Endothelial cell of umbilical vein (primary cell): ENCODE measurements at regions not wholly inside any gene's neighbourhood (a gene's known extent, or its start where the extent isn't known, plus 50 kb on each side); places are given as distances from the start of the nearest gene placed in this dataset.
A peak's percentile ranks its signal among the peaks of the same experiment; 100 is the strongest.

ENCODE experiments used
- BruUV-seq: library from RNA; stranded (reverse); fragments of 400-500 nt; replicated peaks from 2 replicates; lab custom pipeline; 2021; lab: Mats Ljungman, UMichigan
- CTCF ChIA-PET: fragments of 300-600, 350-600 bp; sonication (Branson Sonifier 250); formaldehyde crosslinking; loops from one replicate; lab custom pipeline; 2021; ENCODE audit warnings: antibody characterized with exemption, inconsistent platforms; lab: Charles Lee
- POLR2A ChIA-PET: fragments of 300-600, 350-600 bp; sonication (Branson Sonifier 250); formaldehyde crosslinking; loops from one replicate; lab custom pipeline; 2021; ENCODE audit warnings: antibody characterized with exemption, inconsistent platforms; lab: Charles Lee
- DNase-seq: peaks from one replicate; pipeline ENCODE4 v3.0.0-alpha.2; 2011; ENCODE audit warnings: low read depth, low spot score
- FAIRE-seq: peaks from 2 replicates; lab custom pipeline; 2011; peaks lifted over from hg19 to GRCh38; lab: Jason Lieb, UNC
- H2AFZ ChIP-seq: 2 replicates; pipeline ENCODE4 v1.6.0; 2012; ENCODE audit warnings: low read depth, low read length, control low read depth, inconsistent platforms
- H3K27ac ChIP-seq: 2 replicates; pipeline ENCODE4 v1.5.1; 2011; ENCODE audit warnings: low read depth, mild to moderate bottlenecking, control low read depth, low read length, moderate library complexity; ENCODE audit not compliant: insufficient read depth
- H3K27me3 ChIP-seq, 2 experiments: 2 replicates each; pipeline versions ENCODE4 v1.6.0 to v1.6.1; 2011; ENCODE audit warnings: low read length in 2 of 2, mixed read lengths in 1 of 2; ENCODE audit not compliant: control insufficient read depth in 2 of 2, insufficient read depth in 2 of 2
- H3K36me3 ChIP-seq, 2 experiments: 2 replicates in 1 of 2; 3 replicates in 1 of 2; pipeline ENCODE4 v1.5.1; 2011; ENCODE audit warnings: low read length in 2 of 2, mild to moderate bottlenecking in 1 of 2, moderate library complexity in 1 of 2; ENCODE audit not compliant: control insufficient read depth in 2 of 2, insufficient read depth in 2 of 2; ENCODE audit errors: extremely low read depth in 1 of 2
- H3K4me1 ChIP-seq: 3 replicates; pipeline ENCODE4 v1.5.1; 2011; ENCODE audit warnings: mild to moderate bottlenecking, low read length; ENCODE audit not compliant: control insufficient read depth, insufficient read depth; ENCODE audit errors: extremely low read depth
- H3K4me2 ChIP-seq: 2 replicates; pipeline ENCODE4 v1.6.1; 2011; ENCODE audit warnings: low read length, control low read depth, mixed read lengths; ENCODE audit not compliant: insufficient read depth
- H3K4me3 ChIP-seq, 3 experiments: fragments of 200-600 bp in 1 of 3; sonication (generic), shearing (Covaris generic) in 1 of 3; replicated peaks in 1 of 3; 2 replicates each; pipeline ENCODE4 v1.5.1; 2011 to 2016; ENCODE audit warnings: control low read depth in 3 of 3, low read length in 3 of 3, mild to moderate bottlenecking in 2 of 3, inconsistent platforms in 1 of 3, low read depth in 1 of 3, moderate library complexity in 1 of 3; ENCODE audit not compliant: insufficient read depth in 1 of 3
- H3K79me2 ChIP-seq: 2 replicates; pipeline ENCODE4 v1.6.0; 2012; ENCODE audit warnings: low read length, inconsistent platforms; ENCODE audit not compliant: control insufficient read depth, insufficient read depth
- H3K9ac ChIP-seq: replicated peaks from 2 replicates; pipeline ENCODE3; 2011; ENCODE audit warnings: low read length, control low read depth; ENCODE audit not compliant: insufficient read depth; ENCODE audit errors: extremely low read depth
- H3K9me1 ChIP-seq: replicated peaks from 3 replicates; pipeline ENCODE4 v1.6.0; 2011; ENCODE audit warnings: mild to moderate bottlenecking, low read length; ENCODE audit not compliant: control insufficient read depth, insufficient read depth; ENCODE audit errors: extremely low read depth
- H3K9me3 ChIP-seq: replicated peaks from 2 replicates; pipeline ENCODE4 v1.5.1; 2012; ENCODE audit warnings: low read length, inconsistent platforms; ENCODE audit not compliant: control insufficient read depth, insufficient read depth
- H4K20me1 ChIP-seq: replicated peaks from 2 replicates; pipeline ENCODE3; 2011; ENCODE audit warnings: mild to moderate bottlenecking, low read length; ENCODE audit not compliant: control insufficient read depth, insufficient read depth; ENCODE audit errors: extremely low read depth
- CTCF ChIP-seq, 2 donors: IDR thresholded peaks; 1 replicate in 1 of 2; 2 replicates in 1 of 2; pipeline ENCODE4 v1.5.1; 2011; ENCODE audit warnings: low read length in 2 of 2, mild to moderate bottlenecking in 2 of 2, moderate library complexity in 2 of 2, control low read depth in 1 of 2, inconsistent platforms in 1 of 2, low read depth in 1 of 2; ENCODE audit not compliant: insufficient read depth in 1 of 2; ENCODE audit errors: extremely low read depth in 1 of 2
- EZH2 ChIP-seq: IDR thresholded peaks from 2 replicates; pipeline ENCODE4 v1.6.1; 2012; ENCODE audit warnings: borderline replicate concordance, low read depth, mild to moderate bottlenecking, moderate library complexity, low read length, inconsistent platforms; ENCODE audit not compliant: severe bottlenecking
- FOS ChIP-seq: IDR thresholded peaks from 2 replicates; pipeline ENCODE4 v1.6.1; 2011; ENCODE audit warnings: mild to moderate bottlenecking, low read length, moderate library complexity, borderline replicate concordance; ENCODE audit not compliant: insufficient read depth
- GATA2 ChIP-seq: IDR thresholded peaks from 2 replicates; pipeline ENCODE4 v1.7.0; 2011; ENCODE audit warnings: low read depth, mild to moderate bottlenecking, moderate library complexity, mixed read lengths, low read length; ENCODE audit not compliant: insufficient read length, insufficient read depth
- JUN ChIP-seq: IDR thresholded peaks from 2 replicates; pipeline ENCODE4 v1.6.1; 2011; ENCODE audit warnings: borderline replicate concordance, low read depth; ENCODE audit not compliant: insufficient read length, insufficient read depth
- MAX ChIP-seq: IDR thresholded peaks from 2 replicates; pipeline ENCODE4 v1.6.1; 2011; ENCODE audit not compliant: insufficient read depth, insufficient read length
- MYC ChIP-seq: IDR thresholded peaks from one replicate; pipeline ENCODE4 v1.6.1; 2011; ENCODE audit warnings: mild to moderate bottlenecking, low read depth, low read length
- POLR2A ChIP-seq: IDR thresholded peaks from 2 replicates; pipeline ENCODE4 v1.6.1; 2012; ENCODE audit warnings: low read depth, mild to moderate bottlenecking, control low read depth, low read length
- POLR2AphosphoS5 ChIP-seq: IDR thresholded peaks from 2 replicates; pipeline ENCODE4 v1.6.1; 2012; ENCODE audit warnings: low read depth, mild to moderate bottlenecking, control low read depth, low read length, moderate library complexity; ENCODE audit not compliant: insufficient read depth
- dilution Hi-C: fragments of 300-500 bp; cut with MboI; formaldehyde crosslinking; loops from one replicate; pipeline ENCODE4 v1.15.0; 2019; ENCODE audit warnings: low sequenced_read_pairs; ENCODE audit not compliant: extremely low pct_ligation_motif_present
- intact Hi-C: fragments of 100-400 bp; cut with micrococcal nuclease; formaldehyde crosslinking; loops from one replicate; pipeline ENCODE4 v1.10.0; 2022

GRCh38 chr1:98325646-98326440, 335.7 kb upstream of the SNX7 start:
- no TSS peak for BruUV-seq
- no peaks in the 10 kb centered on the region for H4K20me1 ChIP-seq
- peak overlapping the region; percentile 63 for H3K9ac ChIP-seq
- intact Hi-C loops, result loop anchor here (5.0 kb wide), 1 partner anchor 424 kb away; no protein-coding TSS in a partner anchor
- H3K9me3 ChIP-seq, result no peaks in the 10 kb centered on the region
- H3K36me3 ChIP-seq, result no peaks in the 10 kb centered on the region
- H2AFZ ChIP-seq, result no peak overlapping the region
- H3K79me2 ChIP-seq, result no peaks in the 10 kb centered on the region
- H3K4me3 ChIP-seq, result no peak overlapping the region
- peak; percentile 91 for DNase-seq
- H3K27ac ChIP-seq, result peak overlapping the region; percentile 97
- dilution Hi-C loops, result no loop called here
- POLR2A ChIA-PET, result interaction anchor here (0.7 kb wide), 1 partner anchor 228 kb away, joined by 3 read pairs; no protein-coding TSS in a partner anchor
- H3K9me1 ChIP-seq, result no peaks in the 10 kb centered on the region
- CTCF ChIA-PET, result interaction anchor here (0.9 to 2.4 kb wide), 6 partner anchors 10 to 272 kb away, joined by 3 to 19 read pairs (median 4); no protein-coding TSS in a partner anchor
- H3K4me2 ChIP-seq, result peak overlapping the region; percentile 89
- peaks cover 80% of the 10 kb centered on the region for H3K4me1 ChIP-seq
- H3K27me3 ChIP-seq, result no peaks in the 10 kb centered on the region
- FAIRE-seq, result peak; percentile 84
- TF ChIP-seq FOS (peak; percentile 92), MAX (no peak), POLR2AphosphoS5 (peak; percentile 44), MYC (no peak), GATA2 (no peak), EZH2 (no peak), CTCF (IDR thresholded peaks at IDR 0.05; ENCODE audit: extremely low read depth in 1 of 2, insufficient read depth in 1 of 2, low read depth in 1 of 2, low read length in 2 of 2) (no peak), POLR2A (no peak), JUN (peak; percentile 62)
